PFSK-1 (cell line): ENCODE measurements at regions not wholly inside any gene's neighbourhood (a gene's known extent, or its start where the extent isn't known, plus 50 kb on each side); places are given as distances from the start of the nearest gene placed in this dataset.

ENCODE experiments used
- FOXP2 ChIP-seq: optimal IDR thresholded peaks from 2 replicates; pipeline ENCODE3; 2011; ENCODE audit warnings: borderline replicate concordance, control low read depth, inconsistent platforms; ENCODE audit not compliant: insufficient read depth; ENCODE audit errors: extremely low read length, extremely low read depth
- SIN3A ChIP-seq: IDR thresholded peaks from 2 replicates; pipeline ENCODE4 v1.6.1; 2012; ENCODE audit warnings: mild to moderate bottlenecking, low read length, moderate library complexity, borderline replicate concordance; ENCODE audit not compliant: insufficient read depth

DNA sequence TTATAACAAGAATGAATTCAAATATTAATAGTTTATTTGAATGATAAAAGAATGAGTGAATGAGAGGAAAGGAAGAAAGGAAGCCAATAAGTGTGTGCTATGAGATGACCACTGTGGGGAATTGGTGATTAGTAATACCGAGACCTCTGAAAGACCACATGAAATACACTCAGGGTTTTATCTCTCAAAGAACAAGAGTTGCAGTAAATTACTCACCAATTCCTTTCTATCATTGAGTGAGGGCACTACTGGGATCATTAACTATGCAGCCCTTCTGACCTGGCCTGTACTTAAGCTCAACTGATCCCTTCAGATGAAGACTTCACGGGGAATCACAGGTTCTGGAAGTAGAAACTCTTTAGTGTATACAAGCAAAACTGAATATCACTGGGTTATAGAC is 1636.1 kb downstream of the SLITRK5 start:
- TF ChIP-seq FOXP2 (no peak), SIN3A (no peak)
